HG02938 (cell line): ENCODE measurements at regions not wholly inside any gene's neighbourhood (a gene's known extent, or its start where the extent isn't known, plus 50 kb on each side); places are given as distances from the start of the nearest gene placed in this dataset.

ENCODE experiments used
- ATAC-seq: cut with Tn5 transposase; IDR thresholded peaks from one replicate; pipeline ENCODE4 v1.9.1; 2021; ENCODE audit warnings: mild to moderate bottlenecking, moderate library complexity; ENCODE audit not compliant: unreplicated experiment

- no peak for ATAC-seq
Observed at GRCh38 chr11:28582506-28582905, 474.3 kb downstream of the METTL15 start.

DNA sequence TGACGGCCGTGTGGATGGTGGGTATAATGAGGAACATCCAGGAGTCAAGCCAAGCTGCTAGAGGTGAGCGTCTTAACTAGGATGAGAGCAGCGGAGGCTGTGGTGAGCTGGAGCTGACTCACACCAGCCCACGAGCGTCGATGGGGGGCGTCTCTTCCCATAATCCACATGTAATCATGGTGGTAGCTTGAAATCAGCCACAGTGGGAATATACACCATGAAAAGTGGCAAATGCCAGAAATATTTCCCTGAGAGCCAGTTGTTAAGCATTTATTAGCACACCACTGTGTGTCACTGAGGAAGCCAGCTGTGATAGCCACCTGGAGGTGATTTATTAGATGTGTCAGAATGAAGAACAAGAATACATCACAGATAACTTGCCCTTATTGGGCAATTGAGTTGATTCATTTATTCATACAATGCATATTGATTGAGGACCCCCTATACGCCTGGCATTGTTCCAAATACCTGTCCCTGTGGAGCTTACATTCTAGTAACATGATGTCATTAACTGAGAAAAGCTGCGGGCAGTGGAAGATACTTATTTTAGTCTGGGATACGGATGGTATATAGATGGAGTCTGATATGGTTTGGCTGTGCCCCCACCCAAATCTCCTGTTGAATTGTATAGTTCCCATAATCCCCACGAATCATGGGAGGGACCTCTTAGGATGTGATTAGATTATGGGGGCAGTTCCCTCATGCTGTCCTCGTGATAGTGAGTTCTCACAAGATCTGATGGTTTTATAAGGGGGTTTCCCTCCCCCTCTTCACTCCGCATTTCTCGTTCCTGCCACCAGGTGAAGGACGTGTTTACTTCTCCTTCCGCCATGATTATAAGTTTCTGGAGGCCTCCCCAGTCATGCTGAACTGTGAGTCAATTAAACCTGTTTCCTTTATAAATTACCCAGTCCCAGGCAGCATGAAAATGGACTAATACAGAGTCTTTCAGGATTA, 473.4 kb downstream of the METTL15 start:
- no peak for ATAC-seq

- ATAC-seq, result no peak
Observed at GRCh38 chr11:28571371-28571770, 463.2 kb downstream of the METTL15 start.

DNA sequence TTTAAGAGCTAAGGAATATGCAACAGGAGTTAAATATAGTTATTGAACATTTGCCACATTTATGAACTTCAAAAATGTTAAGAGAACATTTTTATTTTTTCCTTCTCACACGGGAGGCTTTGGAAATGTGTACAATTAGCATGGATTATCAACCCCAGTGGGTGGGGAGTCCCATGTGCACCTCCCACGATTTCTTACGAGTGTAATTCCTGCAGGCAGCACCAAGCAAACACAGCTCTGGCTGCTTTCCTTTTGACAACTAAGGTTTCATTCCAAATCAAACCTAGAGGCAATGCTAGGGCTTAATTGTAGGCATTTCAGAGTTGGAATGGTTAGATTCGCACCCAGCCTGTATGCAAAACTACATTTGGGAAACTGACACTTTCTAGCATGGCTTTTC, 460.9 kb downstream of the METTL15 start:
- ATAC-seq, result no peak

DNA sequence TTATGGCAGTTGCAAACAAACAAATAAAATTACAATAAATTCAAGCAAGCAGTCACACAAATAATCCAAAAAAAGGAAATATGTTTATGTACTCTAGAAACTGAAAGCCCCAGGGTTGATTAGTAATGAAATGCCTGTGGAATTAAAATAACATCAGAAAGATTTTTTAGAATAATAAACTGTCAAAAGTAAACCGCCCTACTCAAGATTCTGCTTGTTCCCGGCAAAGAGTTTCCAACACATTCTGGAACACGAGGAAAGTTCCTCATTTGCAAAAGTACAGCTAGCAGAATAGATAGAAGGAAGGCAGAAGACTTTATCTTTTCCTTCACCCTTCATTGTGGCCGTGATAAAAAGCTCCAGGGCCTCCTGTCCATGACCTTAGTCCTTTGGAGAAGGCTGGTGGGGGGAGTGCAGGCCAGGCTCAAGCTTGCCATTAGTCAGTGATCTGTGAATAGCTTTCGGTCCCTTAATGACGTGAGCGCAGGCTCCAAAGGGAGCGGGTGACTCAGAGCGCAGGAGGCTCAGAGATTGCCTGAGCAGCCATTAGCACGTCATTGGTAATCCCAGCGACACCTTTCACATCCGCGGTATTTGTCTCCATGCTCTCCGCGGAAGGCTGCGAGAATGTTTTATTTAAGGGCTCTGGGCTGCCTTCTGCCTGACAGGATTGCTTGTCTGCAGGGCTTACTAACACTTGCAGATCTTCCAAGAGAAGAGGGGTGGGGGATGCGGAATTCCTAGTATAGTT, 458.3 kb downstream of the METTL15 start:
- no peak for ATAC-seq

GRCh38 chr11:28559492-28559891, 451.3 kb downstream of the METTL15 start:
- ATAC-seq, result no peak

GRCh38 chr11:28547321-28547741, 439.1 kb downstream of the METTL15 start:
- ATAC-seq, result no peak

- no peak for ATAC-seq
Observed at GRCh38 chr11:28545536-28545935, 437.3 kb downstream of the METTL15 start.

DNA sequence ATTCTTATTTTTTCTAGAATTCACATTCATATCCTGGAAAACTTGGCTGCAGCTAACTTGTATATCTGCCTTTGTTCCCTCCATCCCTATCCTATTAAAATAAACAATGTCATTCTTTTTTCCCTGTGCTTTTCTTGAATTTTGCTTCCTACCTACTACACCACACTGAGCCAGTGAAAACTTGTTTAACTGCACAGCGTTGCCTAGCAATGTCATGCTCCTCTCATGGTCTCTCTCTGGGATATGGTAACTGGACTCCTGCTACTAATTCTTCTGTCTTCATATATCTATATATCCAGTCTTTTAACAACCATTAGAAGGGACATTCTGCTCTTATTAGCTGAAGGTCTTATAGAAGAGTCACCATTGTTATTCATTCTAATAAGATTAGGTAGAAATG, 434.4 kb downstream of the METTL15 start:
- no peak for ATAC-seq

GRCh38 chr11:28539239-28540030, 431.2 kb downstream of the METTL15 start:
- no peak for ATAC-seq

GRCh38 chr11:28537822-28538221, 429.6 kb downstream of the METTL15 start:
- ATAC-seq, result no peak

GRCh38 chr11:28536504-28537267, 428.5 kb downstream of the METTL15 start:
- ATAC-seq, result no peak

- no peak for ATAC-seq
Observed at GRCh38 chr11:28535677-28536076, 427.5 kb downstream of the METTL15 start.

DNA sequence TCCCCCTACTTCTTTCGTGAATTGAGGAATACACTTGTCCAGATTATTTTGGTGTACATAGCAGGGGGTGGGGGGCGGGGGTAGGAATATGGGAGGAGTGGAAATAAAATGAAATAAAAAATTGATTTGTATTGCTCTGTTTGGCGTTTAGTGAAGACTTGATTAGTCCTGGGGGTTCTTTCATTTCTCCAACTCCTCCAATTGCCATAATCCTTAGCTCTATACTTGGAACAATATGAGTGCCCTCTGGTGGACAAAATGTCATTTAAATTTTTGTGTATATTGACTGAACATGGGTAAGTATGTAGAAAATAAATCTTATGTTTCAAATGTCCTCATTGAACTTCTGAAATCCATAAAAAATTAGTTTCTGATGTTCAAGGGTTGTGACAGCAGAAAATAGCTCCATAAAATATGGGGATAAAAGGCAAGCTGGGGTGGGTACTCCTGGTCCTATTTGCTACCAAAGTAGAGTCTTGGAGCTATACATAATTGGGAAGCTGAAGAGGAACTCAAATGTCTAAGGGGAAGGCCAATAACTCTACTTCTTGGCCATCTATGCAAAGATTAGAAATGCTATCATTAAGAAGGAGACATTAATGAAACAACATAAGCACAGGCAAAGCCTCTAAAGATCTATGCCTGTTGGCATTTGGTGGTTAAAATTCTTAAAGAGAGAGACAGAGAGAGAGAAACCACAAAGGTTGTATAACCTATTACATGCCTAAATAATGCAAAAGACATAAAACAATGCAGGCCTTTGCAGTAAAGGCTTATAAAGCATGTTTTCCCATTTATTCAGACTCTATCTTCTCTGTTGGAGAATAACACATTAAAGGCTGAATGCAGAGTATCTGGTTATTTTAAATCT, 421.6 kb downstream of the METTL15 start:
- ATAC-seq, result peak; percentile 56

GRCh38 chr11:28529046-28529445, 420.9 kb downstream of the METTL15 start:
- no peak for ATAC-seq

DNA sequence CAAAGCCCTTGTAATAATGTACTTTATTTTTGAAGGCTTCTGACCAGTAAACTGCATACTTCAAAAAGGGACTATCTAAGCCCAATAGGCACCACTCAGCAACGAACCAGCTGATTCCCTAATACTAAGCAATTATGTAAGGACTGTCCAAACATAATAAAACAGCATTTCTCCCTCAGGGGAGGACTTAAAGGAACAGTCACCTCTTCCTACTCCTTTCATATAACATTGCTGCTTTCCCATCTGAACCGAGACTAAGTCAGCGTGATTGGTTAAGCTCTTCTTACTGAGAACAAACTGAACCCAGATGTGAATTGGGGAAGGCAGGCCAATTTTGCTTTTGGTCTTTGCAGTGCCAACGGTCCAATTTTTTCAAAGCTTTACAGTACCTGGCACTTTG, 420.0 kb downstream of the METTL15 start:
- ATAC-seq, result no peak

DNA sequence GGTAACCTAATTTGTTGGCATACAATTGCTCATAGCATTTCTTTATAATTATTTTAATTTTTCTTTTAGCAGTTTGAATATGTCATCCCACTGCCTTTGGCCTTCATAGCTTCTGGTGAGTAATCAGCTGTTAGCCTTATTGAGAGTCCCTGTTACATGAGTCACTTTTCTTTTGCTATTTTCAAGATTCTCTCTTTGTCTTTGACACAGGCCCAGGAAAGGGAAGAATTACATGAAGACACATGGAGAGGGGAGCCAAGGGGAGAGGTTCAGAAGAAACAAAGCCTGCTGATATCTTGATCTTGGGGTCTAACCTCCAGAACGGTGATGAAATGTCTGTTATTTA, 418.2 kb downstream of the METTL15 start:
- no peak for ATAC-seq

GRCh38 chr11:28525636-28526405, 417.6 kb downstream of the METTL15 start:
- no peak for ATAC-seq

GRCh38 chr11:28524098-28524497, 415.9 kb downstream of the METTL15 start:
- no peak for ATAC-seq
